GM10266 (cell line): ENCODE measurements at regions not wholly inside any gene's neighbourhood (a gene's known extent, or its start where the extent isn't known, plus 50 kb on each side); places are given as distances from the start of the nearest gene placed in this dataset.

Experiments
- DNase-seq: peaks from one replicate; pipeline ENCODE4 v3.0.0; 2012; ENCODE audit errors: extremely low spot score
- CTCF ChIP-seq: IDR thresholded peaks from 2 replicates; pipeline ENCODE4 v1.5.1; 2012; ENCODE audit warnings: mild to moderate bottlenecking, low read depth; ENCODE audit not compliant: control insufficient read depth, insufficient read depth; ENCODE audit errors: missing control alignments

GRCh38 chr6:95949985-95950384 is 65.8 kb upstream of the FUT9 start:
- no peak for DNase-seq
- no peak for TF ChIP-seq CTCF

GRCh38 chr6:95958686-95959085 is 57.1 kb upstream of the FUT9 start:
- TF ChIP-seq CTCF: no peak

GRCh38 chr6:95959261-95959660 is 56.5 kb upstream of the FUT9 start:
- no peak for TF ChIP-seq CTCF
- DNase-seq: no peak

More at GRCh38 chr6:95958686-95959085, 57.1 kb upstream of the FUT9 start:
- DNase-seq: no peak
